H9 (cell line): ENCODE measurements at regions not wholly inside any gene's neighbourhood (a gene's known extent, or its start where the extent isn't known, plus 50 kb on each side); places are given as distances from the start of the nearest gene placed in this dataset.
A peak's percentile ranks its signal among the peaks of the same experiment; 100 is the strongest.

Experiments
- DNase-seq: peaks from one replicate; pipeline ENCODE4 v3.0.0-alpha.2; 2017
- H2AFZ ChIP-seq: one replicate; pipeline ENCODE4 v1.6.1; 2013; ENCODE audit warnings: mild to moderate bottlenecking, low read length, control low read depth, moderate library complexity
- H2AK5ac ChIP-seq: 2 replicates; pipeline ENCODE4 v1.6.1; 2013; ENCODE audit warnings: low read length, control low read depth, mixed read lengths; ENCODE audit not compliant: insufficient read length
- H2BK120ac ChIP-seq: one replicate; pipeline ENCODE4 v1.6.1; 2013; ENCODE audit warnings: low read depth, mild to moderate bottlenecking, low read length, control low read depth, inconsistent platforms; ENCODE audit not compliant: poor library complexity, severe bottlenecking
- H2BK12ac ChIP-seq: 2 replicates; pipeline ENCODE4 v1.6.1; 2013; ENCODE audit warnings: low read length, control low read depth, mixed read lengths, low read depth; ENCODE audit not compliant: insufficient read length
- H2BK15ac ChIP-seq: 2 replicates; pipeline ENCODE4 v1.6.1; 2013; ENCODE audit warnings: low read depth, low read length, control low read depth
- H2BK20ac ChIP-seq: one replicate; pipeline ENCODE4 v1.6.1; 2013; ENCODE audit warnings: low read depth, mild to moderate bottlenecking, low read length, control low read depth, inconsistent platforms; ENCODE audit not compliant: poor library complexity, severe bottlenecking
- H2BK5ac ChIP-seq: 2 replicates; pipeline ENCODE4 v1.6.1; 2013; ENCODE audit warnings: low read length, control low read depth, mixed read lengths; ENCODE audit not compliant: insufficient read length
- H3K14ac ChIP-seq: 2 replicates; pipeline ENCODE4 v1.6.1; 2013; ENCODE audit warnings: low read length, control low read depth; ENCODE audit not compliant: insufficient read depth
- H3K18ac ChIP-seq: 2 replicates; pipeline ENCODE4 v1.6.1; 2013; ENCODE audit warnings: low read depth, mild to moderate bottlenecking, mixed read lengths, low read length, control low read depth; ENCODE audit not compliant: insufficient read length
- H3K23ac ChIP-seq: 2 replicates; pipeline ENCODE4 v1.6.1; 2013; ENCODE audit warnings: low read length, control low read depth, mixed read lengths, low read depth; ENCODE audit not compliant: insufficient read length
- H3K23me2 ChIP-seq: 2 replicates; pipeline ENCODE4 v1.6.1; 2013; ENCODE audit warnings: low read depth, mild to moderate bottlenecking, mixed read lengths, low read length, control low read depth; ENCODE audit not compliant: insufficient read length, poor library complexity, severe bottlenecking
- H3K27ac ChIP-seq: 2 replicates; pipeline ENCODE4 v1.5.1; 2013; ENCODE audit warnings: low read length, control low read depth, mixed read lengths, low read depth; ENCODE audit not compliant: insufficient read length
- H3K27me3 ChIP-seq: 2 replicates; pipeline ENCODE4 v1.6.1; 2013; ENCODE audit warnings: low read length, control low read depth, inconsistent platforms; ENCODE audit not compliant: insufficient read depth
- H3K4ac ChIP-seq: 2 replicates; pipeline ENCODE4 v1.6.1; 2013; ENCODE audit warnings: low read depth, mild to moderate bottlenecking, control low read depth, inconsistent platforms, low read length, moderate library complexity
- H3K4me1 ChIP-seq: 2 replicates; pipeline ENCODE4 v1.6.1; 2013; ENCODE audit warnings: low read length, control low read depth, inconsistent platforms; ENCODE audit not compliant: insufficient read depth
- H3K4me2 ChIP-seq: 2 replicates; pipeline ENCODE4 v1.6.1; 2013; ENCODE audit warnings: low read length, control low read depth, mixed read lengths; ENCODE audit not compliant: insufficient read length, insufficient read depth
- H3K56ac ChIP-seq: 2 replicates; pipeline ENCODE4 v1.6.1; 2013; ENCODE audit warnings: low read depth, mild to moderate bottlenecking, mixed read lengths, low read length, control low read depth; ENCODE audit not compliant: insufficient read length
- H3K79me1 ChIP-seq: 2 replicates; pipeline ENCODE4 v1.6.1; 2013; ENCODE audit warnings: low read depth, mild to moderate bottlenecking, moderate library complexity, low read length, control low read depth, inconsistent platforms; ENCODE audit not compliant: insufficient read depth, poor library complexity, severe bottlenecking
- H3K79me2 ChIP-seq: 2 replicates; pipeline ENCODE4 v1.6.1; 2013; ENCODE audit warnings: low read length, control low read depth, inconsistent platforms; ENCODE audit not compliant: insufficient read depth
- H3K9ac ChIP-seq: 2 replicates; pipeline ENCODE4 v1.6.1; 2013; ENCODE audit warnings: low read length, control low read depth, mixed read lengths; ENCODE audit not compliant: insufficient read length; ENCODE audit errors: extremely low read depth
- H3K9me3 ChIP-seq: one replicate; pipeline ENCODE4 v1.6.1; 2013; ENCODE audit warnings: low read depth, low read length, inconsistent platforms; ENCODE audit not compliant: control insufficient read depth
- H3T11ph ChIP-seq: one replicate; pipeline ENCODE4 v1.6.1; 2013; ENCODE audit warnings: mild to moderate bottlenecking, low read length, control low read depth, inconsistent platforms
- H4K20me1 ChIP-seq: one replicate; pipeline ENCODE4 v1.6.1; 2013; ENCODE audit not compliant: control insufficient read depth, insufficient read length, insufficient read depth
- H4K5ac ChIP-seq: 2 replicates; pipeline ENCODE4 v1.6.1; 2013; ENCODE audit warnings: low read depth, mild to moderate bottlenecking, mixed read lengths, low read length, control low read depth; ENCODE audit not compliant: insufficient read length
- H4K8ac ChIP-seq: replicated peaks from 2 replicates; pipeline ENCODE4 v1.6.1; 2013; ENCODE audit warnings: low read length, control low read depth, mixed read lengths, low read depth; ENCODE audit not compliant: insufficient read length
- H4K91ac ChIP-seq: 2 replicates; pipeline ENCODE4 v1.6.1; 2013; ENCODE audit warnings: low read depth, mild to moderate bottlenecking, moderate library complexity, mixed read lengths, low read length, control low read depth; ENCODE audit not compliant: insufficient read length
- H3K27ac Mint-ChIP-seq, 3 experiments: 2 replicates in 2 of 3; 3 replicates in 1 of 3; pipeline ENCODE4 v1.8.0; 2020 to 2021; ENCODE audit warnings: mixed read lengths in 3 of 3, mild to moderate bottlenecking in 1 of 3, moderate library complexity in 1 of 3
- H3K27me3 Mint-ChIP-seq: 2 replicates; pipeline ENCODE4 v1.8.0; 2021; ENCODE audit warnings: low read depth, mild to moderate bottlenecking, moderate library complexity, mixed read lengths
- H3K36me3 Mint-ChIP-seq, 3 experiments: 2 replicates in 2 of 3; 3 replicates in 1 of 3; pipeline ENCODE4 v1.8.0; 2020 to 2021; ENCODE audit warnings: low read depth in 3 of 3, mixed read lengths in 3 of 3; ENCODE audit not compliant: insufficient read depth in 1 of 3
- H3K4me1 Mint-ChIP-seq, 2 experiments: 2 replicates each; pipeline ENCODE4 v1.8.0; 2020; ENCODE audit warnings: mixed read lengths in 2 of 2
- H3K4me3 Mint-ChIP-seq, 2 experiments: 2 replicates in 1 of 2; 3 replicates in 1 of 2; pipeline ENCODE4 v1.8.0; 2020 to 2021; ENCODE audit warnings: mild to moderate bottlenecking in 2 of 2, mixed read lengths in 2 of 2, moderate library complexity in 1 of 2
- H3K9me3 Mint-ChIP-seq, 2 experiments: 2 replicates in 1 of 2; 3 replicates in 1 of 2; pipeline ENCODE4 v1.8.0; 2020; ENCODE audit warnings: mild to moderate bottlenecking in 2 of 2, mixed read lengths in 2 of 2, moderate library complexity in 1 of 2
- CTCF ChIP-seq: fragments of 200-600 bp; sonication (generic); conservative IDR thresholded peaks from 3 replicates; pipeline ENCODE4 v1.8.0; 2021; ENCODE audit warnings: antibody characterized with exemption, mild to moderate bottlenecking
- WGBS: extraction: QIAGEN DNeasy Blood & Tissue Kit; methylation state at CpG from one replicate; pipeline ENCODE4 v1.1.7; 2013; ENCODE audit warnings: missing lambda C conversion rate, low lambda C conversion rate, mixed read lengths; ENCODE audit not compliant: insufficient read length; ENCODE audit errors: extremely low coverage; 5-methylcytosine and 5-hydroxymethylcytosine counted together

GRCh38 chr4:188959424-188959823 lies 820.2 kb downstream of the TRIML1 start:
- no peak overlapping the region for H3K23ac ChIP-seq

More at GRCh38 chr4:188959424-188959823, 820.2 kb downstream of the TRIML1 start:
- H4K91ac ChIP-seq: no peak overlapping the region
- H2BK12ac ChIP-seq: no peak overlapping the region
- Mint-ChIP-seq H3K9me3 (peaks cover 6% of the 10 kb centered on the region in 2 experiments; a peak in 4 of 5 replicates), H3K4me3 (no peak overlapping the region), H3K27me3 (no peaks in the 10 kb centered on the region), H3K36me3 (peaks cover 2 to 5% (median 4%) of the 10 kb centered on the region in 3 experiments; a peak in 5 of 7 replicates), H3K27ac (no peak overlapping the region), H3K4me1 (peaks cover 8 to 15% of the 10 kb centered on the region in 2 experiments; a peak in 3 of 4 replicates)
- no peak overlapping the region for H3K4me2 ChIP-seq
- no peak overlapping the region for H3T11ph ChIP-seq
- WGBS: no CpG with 5 or more reads among the region's 6 CpGs
- no peak overlapping the region for H2BK20ac ChIP-seq
- no peak overlapping the region for H2AK5ac ChIP-seq
- no peak overlapping the region for H2BK120ac ChIP-seq
- DNase-seq: no peak
- H4K8ac ChIP-seq: no peak overlapping the region
- no peaks in the 10 kb centered on the region for H4K20me1 ChIP-seq
- H3K27me3 ChIP-seq: no peaks in the 10 kb centered on the region
- H3K4ac ChIP-seq: no peak overlapping the region
- H2BK5ac ChIP-seq: no peak overlapping the region
- no peaks in the 10 kb centered on the region for H3K23me2 ChIP-seq
- H3K79me1 ChIP-seq: no peaks in the 10 kb centered on the region
- H3K56ac ChIP-seq: no peak overlapping the region
- peak overlapping the region; percentile 40 for H2AFZ ChIP-seq
- H4K5ac ChIP-seq: no peak overlapping the region
- no peaks in the 10 kb centered on the region for H3K9me3 ChIP-seq
- no peak for TF ChIP-seq CTCF
- no peak overlapping the region for H2BK15ac ChIP-seq
- no peaks in the 10 kb centered on the region for H3K79me2 ChIP-seq
- no peak overlapping the region for H3K27ac ChIP-seq
- H3K4me1 ChIP-seq: no peaks in the 10 kb centered on the region; the same call in 1 of the 2 replicates
- H3K9ac ChIP-seq: no peak overlapping the region
- H3K18ac ChIP-seq: no peak overlapping the region
- H3K14ac ChIP-seq: no peak overlapping the region
